Upper lobe of left lung (tissue), 6 donors: ENCODE measurements at regions not wholly inside any gene's neighbourhood (a gene's known extent, or its start where the extent isn't known, plus 50 kb on each side); places are given as distances from the start of the nearest gene placed in this dataset.

Experiments used
- ATAC-seq, 2 donors: fragments of 200-7000 bp; cut with Tn5 transposase; one replicate each; pipeline ENCODE4 v1.9.1; 2022; ENCODE audit warnings: mild to moderate bottlenecking in 2 of 2, moderate library complexity in 2 of 2; ENCODE audit not compliant: low FRiP score in 2 of 2
- DNase-seq, 2 donors: peaks; one replicate each; pipeline ENCODE4 v3.0.0-alpha.2; 2019 to 2020
- H3K27ac ChIP-seq, 4 donors: fragments of 200-600 bp; sonication (generic); one replicate each; pipeline ENCODE4 v1.5.1; 2016 to 2019
- H3K27me3 ChIP-seq, 4 donors: fragments of 200-600 bp; sonication (generic); one replicate each; pipeline ENCODE4 v1.5.1; 2017 to 2019
- H3K36me3 ChIP-seq, 4 donors: fragments of 200-600 bp; sonication (generic); one replicate each; pipeline ENCODE4 v1.5.1; 2016 to 2019
- H3K4me1 ChIP-seq, 4 donors: fragments of 200-600 bp; sonication (generic); one replicate each; pipeline ENCODE4 v1.5.1; 2018 to 2019
- H3K4me3 ChIP-seq, 4 donors: fragments of 200-600 bp; sonication (generic); one replicate each; pipeline ENCODE4 v1.5.1; 2017 to 2019; ENCODE audit warnings: mild to moderate bottlenecking in 2 of 4, moderate library complexity in 1 of 4
- H3K9me3 ChIP-seq, 4 donors: fragments of 200-600 bp; sonication (generic); one replicate each; pipeline ENCODE4 v1.5.1; 2018 to 2019
- EP300 ChIP-seq, 4 donors: sonication (generic); formaldehyde crosslinking; IDR thresholded peaks; one replicate each; pipeline ENCODE4 v1.5.1; 2017; ENCODE audit warnings: antibody characterized with exemption in 4 of 4, control low read depth in 2 of 4
- POLR2A ChIP-seq, 4 donors: fragments of 450-650 bp; IDR thresholded peaks; one replicate each; pipeline ENCODE4 v1.5.1; 2016 to 2017; ENCODE audit warnings: antibody characterized with exemption in 4 of 4, mild to moderate bottlenecking in 2 of 4
- POLR2AphosphoS5 ChIP-seq, 2 donors: sonication (generic); formaldehyde crosslinking; IDR thresholded peaks; one replicate each; pipeline ENCODE4 v1.5.1; 2017; ENCODE audit warnings: antibody characterized with exemption in 2 of 2
- WGBS, 2 donors: methylation state at CpG; one replicate each; pipeline ENCODE4 v1.1.5; 2017 to 2018; 5-methylcytosine and 5-hydroxymethylcytosine counted together
- TF ChIP-seq, protein P1 (sequence below), 6 experiments: fragments of 450-650 bp in 4 of 6; fragments of 200-600 bp in 2 of 6; sonication (generic) in 2 of 6; IDR thresholded peaks; one replicate each; pipeline ENCODE4 v1.5.1; 2016 to 2019; ENCODE audit warnings: antibody characterized with exemption in 6 of 6
- donor health status: DM: no; HTN: no; CAD: no; lungs with moderate emphysema.
- donor health status: DM: no; HTN: yes; CAD: no; lungs with severe emphysema.

DNA sequence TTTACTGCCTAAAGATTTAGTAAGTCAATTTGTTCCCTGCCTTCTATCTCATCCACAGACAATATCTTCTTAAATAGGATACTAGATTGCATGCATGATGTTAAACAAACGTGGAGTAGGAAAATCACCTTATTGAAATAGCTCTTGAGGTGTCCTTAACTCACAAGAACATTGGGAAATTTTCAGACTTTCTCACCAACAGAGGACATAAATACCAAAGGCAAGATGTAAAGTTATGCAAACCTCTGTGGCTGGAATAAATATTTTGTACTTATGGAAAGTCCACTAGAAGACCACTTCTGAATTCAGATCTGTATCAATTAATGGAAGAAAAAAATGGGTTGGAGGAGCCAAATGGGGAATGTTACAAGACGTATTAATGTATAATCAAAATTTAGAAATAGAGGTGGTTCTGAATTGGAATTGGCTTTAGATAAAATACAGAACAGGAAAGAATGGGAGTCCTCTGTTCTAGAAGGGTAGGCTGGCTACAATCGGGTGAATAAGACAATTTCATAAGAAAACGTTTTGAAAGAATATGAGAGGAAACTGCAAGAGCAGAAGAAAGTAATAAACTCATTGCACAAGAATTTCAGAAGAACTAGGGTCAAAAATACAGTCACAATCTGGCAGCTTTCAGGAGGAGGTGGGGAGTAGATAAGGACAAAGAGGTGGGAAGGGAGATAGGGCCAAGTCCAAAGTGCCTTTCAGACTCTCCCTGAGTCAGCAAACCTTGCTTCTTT is 69.3 kb upstream of the FN1 start:
- H3K4me3 ChIP-seq: no peak overlapping the region
- no peaks in the 10 kb centered on the region for H3K36me3 ChIP-seq
- DNase-seq (no peak), ATAC-seq (peak in 1 of 2 donors; percentile 56)
- no peak for TF ChIP-seq POLR2AphosphoS5 (IDR thresholded peaks at IDR 0.05)
- TF ChIP-seq EP300 (IDR thresholded peaks at IDR 0.05): peak in 1 of 4 donors; percentile 8
- peak overlapping the region in 2 of 4 donors; percentile 5 to 25 for H3K27ac ChIP-seq
- WGBS, 2 donors: 26 to 39% methylated on average over 4 of the region's 4 CpGs
- no peaks in the 10 kb centered on the region for H3K9me3 ChIP-seq
- no peaks in the 10 kb centered on the region for H3K27me3 ChIP-seq
- peaks cover 3 to 10% (median 6%) of the 10 kb centered on the region in 4 donors for H3K4me1 ChIP-seq

- peaks cover 3 to 10% (median 6%) of the 10 kb centered on the region in 4 donors for H3K4me1 ChIP-seq
- no peaks in the 10 kb centered on the region for H3K27me3 ChIP-seq
- no peak for TF ChIP-seq EP300 (IDR thresholded peaks at IDR 0.05)
- TF ChIP-seq, protein P1, sequence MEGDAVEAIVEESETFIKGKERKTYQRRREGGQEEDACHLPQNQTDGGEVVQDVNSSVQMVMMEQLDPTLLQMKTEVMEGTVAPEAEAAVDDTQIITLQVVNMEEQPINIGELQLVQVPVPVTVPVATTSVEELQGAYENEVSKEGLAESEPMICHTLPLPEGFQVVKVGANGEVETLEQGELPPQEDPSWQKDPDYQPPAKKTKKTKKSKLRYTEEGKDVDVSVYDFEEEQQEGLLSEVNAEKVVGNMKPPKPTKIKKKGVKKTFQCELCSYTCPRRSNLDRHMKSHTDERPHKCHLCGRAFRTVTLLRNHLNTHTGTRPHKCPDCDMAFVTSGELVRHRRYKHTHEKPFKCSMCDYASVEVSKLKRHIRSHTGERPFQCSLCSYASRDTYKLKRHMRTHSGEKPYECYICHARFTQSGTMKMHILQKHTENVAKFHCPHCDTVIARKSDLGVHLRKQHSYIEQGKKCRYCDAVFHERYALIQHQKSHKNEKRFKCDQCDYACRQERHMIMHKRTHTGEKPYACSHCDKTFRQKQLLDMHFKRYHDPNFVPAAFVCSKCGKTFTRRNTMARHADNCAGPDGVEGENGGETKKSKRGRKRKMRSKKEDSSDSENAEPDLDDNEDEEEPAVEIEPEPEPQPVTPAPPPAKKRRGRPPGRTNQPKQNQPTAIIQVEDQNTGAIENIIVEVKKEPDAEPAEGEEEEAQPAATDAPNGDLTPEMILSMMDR (IDR thresholded peaks at IDR 0.05): no peak
- TF ChIP-seq POLR2AphosphoS5 (IDR thresholded peaks at IDR 0.05): no peak
- DNase-seq (no peak), ATAC-seq (no peak)
- 81 to 88% methylated on average over 2 of the region's 2 CpGs for WGBS, 2 donors
- no peaks in the 10 kb centered on the region for H3K9me3 ChIP-seq
- H3K4me3 ChIP-seq: no peak overlapping the region
- H3K36me3 ChIP-seq: no peaks in the 10 kb centered on the region
- peak overlapping the region in 1 of 4 donors; percentile 5 for H3K27ac ChIP-seq
Measured at GRCh38 chr2:215504547-215504946, 68.7 kb upstream of the FN1 start.

DNA sequence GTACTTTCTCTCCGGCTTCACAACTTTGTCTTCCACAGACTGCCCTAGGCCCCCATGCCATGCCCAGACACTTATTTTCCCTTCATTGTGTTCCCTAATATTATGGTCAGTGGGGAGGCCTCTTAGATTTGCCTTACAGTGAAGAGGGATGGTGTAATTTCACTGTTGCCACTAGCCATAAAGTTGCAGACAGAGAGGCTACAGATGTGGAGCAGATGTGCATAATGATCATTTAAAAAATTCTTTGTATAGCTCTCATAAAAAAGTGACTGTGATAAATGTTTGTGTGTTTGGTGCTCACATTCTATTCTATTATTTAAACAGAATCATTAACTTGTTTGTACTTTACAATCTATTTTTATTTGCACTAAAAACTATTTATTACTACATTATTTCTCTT is 67.5 kb upstream of the FN1 start:
- Histone ChIP-seq H3K27me3 (no peaks in the 10 kb centered on the region), H3K27ac (no peak overlapping the region), H3K4me1 (peaks cover 3 to 10% (median 6%) of the 10 kb centered on the region in 4 donors), H3K4me3 (no peak overlapping the region), H3K9me3 (no peaks in the 10 kb centered on the region), H3K36me3 (no peaks in the 10 kb centered on the region)
- no peak for ATAC-seq
- 95 to 100% methylated on average over 1 of the region's 1 CpG for whole genome bisulfite sequencing, 2 donors
- TF ChIP-seq, protein P1 (IDR thresholded peaks at IDR 0.05): no peak
- TF ChIP-seq POLR2A (IDR thresholded peaks at IDR 0.05) (no peak), EP300 (IDR thresholded peaks at IDR 0.05) (no peak), POLR2AphosphoS5 (IDR thresholded peaks at IDR 0.05) (no peak)
- no peak for DNase-seq

DNA sequence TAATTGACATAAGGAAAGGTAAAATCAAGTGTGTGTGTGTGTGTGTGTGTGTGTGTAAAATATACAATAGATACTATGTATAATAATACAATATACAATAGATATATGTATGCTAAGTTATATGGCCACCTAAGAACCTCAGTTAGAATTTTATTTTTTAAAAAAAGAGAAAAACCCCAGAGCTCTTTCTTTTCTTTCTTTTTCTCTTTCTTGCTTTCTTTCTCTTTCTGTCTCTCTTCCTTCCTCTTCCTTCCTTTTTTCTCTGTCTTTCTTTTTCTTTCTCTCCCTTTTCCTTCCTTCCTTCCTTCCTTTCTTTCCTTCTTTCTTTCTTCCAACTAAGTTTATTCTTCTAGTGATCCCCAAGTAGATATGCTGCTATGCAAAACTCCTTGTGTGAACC is 64.6 kb upstream of the FN1 start:
- Histone ChIP-seq H3K4me1 (peaks cover 0 to 7% (median 3%) of the 10 kb centered on the region in 4 donors), H3K36me3 (no peaks in the 10 kb centered on the region), H3K27ac (no peak overlapping the region), H3K9me3 (no peaks in the 10 kb centered on the region), H3K27me3 (no peaks in the 10 kb centered on the region), H3K4me3 (no peak overlapping the region)
- DNase-seq (no peak), ATAC-seq (no peak)
- TF ChIP-seq EP300 (IDR thresholded peaks at IDR 0.05) (no peak), POLR2AphosphoS5 (IDR thresholded peaks at IDR 0.05) (no peak), POLR2A (IDR thresholded peaks at IDR 0.05) (no peak)
- TF ChIP-seq, protein P1 (IDR thresholded peaks at IDR 0.05): no peak

DNA sequence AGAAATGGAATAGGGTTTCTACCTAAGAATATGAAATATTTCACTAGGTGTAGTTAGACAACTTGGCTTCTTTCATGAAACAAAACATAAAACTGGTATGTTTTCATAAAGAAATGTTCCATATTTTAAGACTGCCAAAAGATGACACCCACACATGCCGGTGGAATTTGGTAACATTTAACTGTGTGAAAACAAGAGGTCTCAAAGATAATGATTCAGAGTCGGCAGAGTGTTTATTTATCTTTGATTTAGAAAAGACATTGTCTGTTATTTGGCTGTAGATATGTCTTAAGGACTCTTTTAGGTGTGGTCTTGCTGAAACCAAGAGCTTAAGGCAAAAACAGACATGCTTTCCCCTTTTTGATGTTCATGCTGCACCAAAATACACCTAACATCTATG is 63.5 kb upstream of the FN1 start:
- Histone ChIP-seq H3K36me3 (no peaks in the 10 kb centered on the region), H3K9me3 (no peaks in the 10 kb centered on the region), H3K27ac (no peak overlapping the region), H3K4me1 (peaks cover 0 to under 1% (median 0%) of the 10 kb centered on the region in 4 donors), H3K27me3 (no peaks in the 10 kb centered on the region), H3K4me3 (no peak overlapping the region)
- DNase-seq: no peak
- peak in 1 of 2 donors; percentile 42 for ATAC-seq
- WGBS, 2 donors: 42 to 52% methylated on average over 2 of the region's 2 CpGs
- TF ChIP-seq, protein P1 (IDR thresholded peaks at IDR 0.05): no peak
- TF ChIP-seq EP300 (IDR thresholded peaks at IDR 0.05): no peak
- TF ChIP-seq POLR2A (IDR thresholded peaks at IDR 0.05): no peak
- TF ChIP-seq POLR2AphosphoS5 (IDR thresholded peaks at IDR 0.05): no peak
